Parathyroid adenoma (tissue), 2 donors: ENCODE measurements at regions not wholly inside any gene's neighbourhood (a gene's known extent, or its start where the extent isn't known, plus 50 kb on each side); places are given as distances from the start of the nearest gene placed in this dataset.

Experiments used
- H2AFZ ChIP-seq: fragments of 300-600 bp; sonication (generic); one replicate; pipeline ENCODE4 v1.7.0; 2017; ENCODE audit warnings: antibody characterized with exemption, mild to moderate bottlenecking
- H3K27ac ChIP-seq: fragments of 300-600 bp; sonication (generic); one replicate; pipeline ENCODE4 v1.7.0; 2017
- H3K27me3 ChIP-seq: fragments of 300-600 bp; sonication (generic); one replicate; pipeline ENCODE4 v1.7.0; 2017; ENCODE audit warnings: low read length; ENCODE audit not compliant: control insufficient read depth, insufficient read depth
- H3K36me3 ChIP-seq: fragments of 300-600 bp; sonication (generic); one replicate; pipeline ENCODE4 v1.7.0; 2017; ENCODE audit warnings: low read length; ENCODE audit not compliant: control insufficient read depth, insufficient read depth
- H3K4me1 ChIP-seq: fragments of 300-600 bp; sonication (generic); one replicate; pipeline ENCODE4 v1.7.0; 2017; ENCODE audit warnings: control low read depth
- H3K4me2 ChIP-seq: fragments of 300-600 bp; sonication (generic); one replicate; pipeline ENCODE4 v1.7.0; 2017; ENCODE audit warnings: low read length
- H3K4me3 ChIP-seq: fragments of 300-600 bp; sonication (generic); one replicate; pipeline ENCODE4 v1.7.0; 2017; ENCODE audit warnings: low read depth, low read length
- H3K79me2 ChIP-seq: fragments of 300-600 bp; sonication (generic); one replicate; pipeline ENCODE4 v1.7.0; 2017; ENCODE audit warnings: control low read depth
- H3K9ac ChIP-seq: fragments of 300-600 bp; sonication (generic); one replicate; pipeline ENCODE4 v1.7.0; 2017; ENCODE audit warnings: mild to moderate bottlenecking
- H3K9me3 ChIP-seq: fragments of 300-600 bp; sonication (generic); one replicate; pipeline ENCODE4 v1.7.0; 2017; ENCODE audit warnings: low read length; ENCODE audit not compliant: control insufficient read depth
- TF ChIP-seq, protein P1 (sequence below): fragments of 300-600 bp; sonication (generic); IDR thresholded peaks from one replicate; pipeline ENCODE4 v1.7.0; 2017; ENCODE audit warnings: antibody characterized with exemption, mild to moderate bottlenecking
- donor health status: primary hyperparathyroidism.

DNA sequence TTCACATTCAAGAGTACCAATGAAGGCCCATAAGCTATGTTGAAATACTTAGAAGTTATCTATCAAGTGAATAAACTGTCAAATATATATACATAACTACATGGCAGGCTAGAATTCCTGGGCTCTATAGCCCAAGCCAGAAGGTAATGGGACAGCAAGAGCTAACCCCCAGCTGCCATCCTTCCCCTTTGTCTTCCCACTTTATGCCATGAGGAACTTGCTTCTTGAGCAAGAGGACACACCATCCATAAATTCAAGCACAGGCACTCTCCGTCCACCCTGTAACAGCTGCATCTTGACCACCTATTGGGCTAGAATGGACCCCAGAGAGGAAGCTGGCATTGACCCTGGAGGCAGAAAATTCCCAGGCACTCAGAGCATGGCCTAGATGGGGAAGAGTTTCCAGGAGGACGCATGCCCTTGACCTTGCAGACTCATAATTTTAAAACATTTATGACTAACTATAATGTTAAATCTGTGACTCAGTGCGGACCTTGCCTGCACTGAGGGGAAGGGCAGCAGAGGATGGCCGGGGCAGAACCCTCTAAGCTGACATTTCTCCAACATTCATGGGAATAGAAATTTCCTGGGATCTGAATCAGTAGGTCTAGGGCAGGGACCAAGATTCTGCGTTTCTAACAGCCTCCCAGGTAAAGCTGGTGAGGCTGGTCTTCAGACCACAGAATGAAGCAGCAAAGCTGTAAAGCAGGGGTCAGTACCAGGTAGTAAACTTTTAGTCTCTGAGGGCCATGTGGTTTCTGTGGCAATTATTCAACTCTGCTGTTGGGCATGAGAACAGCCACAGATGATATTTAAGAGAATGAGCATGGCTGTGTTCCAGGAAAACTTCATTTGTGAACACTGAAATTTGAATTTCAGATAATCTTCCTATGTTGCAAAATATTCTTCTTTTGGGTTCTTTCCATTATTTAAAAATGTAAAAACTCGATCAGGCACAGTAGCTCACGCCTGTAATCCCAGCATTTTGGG is 71.4 kb upstream of the CLDN10 start:
- H3K27me3 ChIP-seq, result no peaks in the 10 kb centered on the region
- H3K4me1 ChIP-seq, result peaks cover 5% of the 10 kb centered on the region
- no peak overlapping the region for H3K4me3 ChIP-seq
- no peak overlapping the region for H2AFZ ChIP-seq
- H3K9me3 ChIP-seq, result no peaks in the 10 kb centered on the region
- H3K36me3 ChIP-seq, result no peaks in the 10 kb centered on the region
- no peaks in the 10 kb centered on the region for H3K79me2 ChIP-seq
- H3K27ac ChIP-seq, result no peak overlapping the region
- H3K9ac ChIP-seq, result no peak overlapping the region
- TF ChIP-seq, protein P1, sequence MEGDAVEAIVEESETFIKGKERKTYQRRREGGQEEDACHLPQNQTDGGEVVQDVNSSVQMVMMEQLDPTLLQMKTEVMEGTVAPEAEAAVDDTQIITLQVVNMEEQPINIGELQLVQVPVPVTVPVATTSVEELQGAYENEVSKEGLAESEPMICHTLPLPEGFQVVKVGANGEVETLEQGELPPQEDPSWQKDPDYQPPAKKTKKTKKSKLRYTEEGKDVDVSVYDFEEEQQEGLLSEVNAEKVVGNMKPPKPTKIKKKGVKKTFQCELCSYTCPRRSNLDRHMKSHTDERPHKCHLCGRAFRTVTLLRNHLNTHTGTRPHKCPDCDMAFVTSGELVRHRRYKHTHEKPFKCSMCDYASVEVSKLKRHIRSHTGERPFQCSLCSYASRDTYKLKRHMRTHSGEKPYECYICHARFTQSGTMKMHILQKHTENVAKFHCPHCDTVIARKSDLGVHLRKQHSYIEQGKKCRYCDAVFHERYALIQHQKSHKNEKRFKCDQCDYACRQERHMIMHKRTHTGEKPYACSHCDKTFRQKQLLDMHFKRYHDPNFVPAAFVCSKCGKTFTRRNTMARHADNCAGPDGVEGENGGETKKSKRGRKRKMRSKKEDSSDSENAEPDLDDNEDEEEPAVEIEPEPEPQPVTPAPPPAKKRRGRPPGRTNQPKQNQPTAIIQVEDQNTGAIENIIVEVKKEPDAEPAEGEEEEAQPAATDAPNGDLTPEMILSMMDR, result no peak
- H3K4me2 ChIP-seq, result no peak overlapping the region

DNA sequence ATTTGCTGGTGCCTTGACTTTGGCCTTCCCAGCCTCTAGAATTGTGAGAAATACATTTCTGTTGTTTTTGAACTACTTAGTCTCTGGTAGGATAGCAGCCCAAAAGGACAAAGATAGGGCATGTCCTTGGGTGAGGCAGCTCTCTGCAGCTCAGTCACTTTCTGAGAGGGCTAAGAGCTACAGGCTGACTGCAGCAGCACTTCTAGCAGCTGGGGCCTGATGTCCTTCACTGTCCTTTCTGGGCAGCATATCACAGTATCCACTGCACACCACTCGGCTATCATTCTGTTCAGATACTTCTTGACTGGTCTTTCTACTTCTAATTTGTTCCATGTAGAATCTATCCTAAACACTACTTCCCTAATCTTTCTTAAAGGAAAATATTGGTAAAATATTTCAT is 68.5 kb upstream of the CLDN10 start:
- H3K9me3 ChIP-seq, result no peaks in the 10 kb centered on the region
- H3K4me3 ChIP-seq, result no peak overlapping the region
- TF ChIP-seq, protein P1, result no peak
- no peaks in the 10 kb centered on the region for H3K27me3 ChIP-seq
- no peak overlapping the region for H3K9ac ChIP-seq
- no peak overlapping the region for H3K27ac ChIP-seq
- H2AFZ ChIP-seq, result no peak overlapping the region
- peaks cover 3% of the 10 kb centered on the region for H3K4me1 ChIP-seq
- H3K36me3 ChIP-seq, result no peaks in the 10 kb centered on the region
- no peaks in the 10 kb centered on the region for H3K79me2 ChIP-seq
- H3K4me2 ChIP-seq, result no peak overlapping the region

DNA sequence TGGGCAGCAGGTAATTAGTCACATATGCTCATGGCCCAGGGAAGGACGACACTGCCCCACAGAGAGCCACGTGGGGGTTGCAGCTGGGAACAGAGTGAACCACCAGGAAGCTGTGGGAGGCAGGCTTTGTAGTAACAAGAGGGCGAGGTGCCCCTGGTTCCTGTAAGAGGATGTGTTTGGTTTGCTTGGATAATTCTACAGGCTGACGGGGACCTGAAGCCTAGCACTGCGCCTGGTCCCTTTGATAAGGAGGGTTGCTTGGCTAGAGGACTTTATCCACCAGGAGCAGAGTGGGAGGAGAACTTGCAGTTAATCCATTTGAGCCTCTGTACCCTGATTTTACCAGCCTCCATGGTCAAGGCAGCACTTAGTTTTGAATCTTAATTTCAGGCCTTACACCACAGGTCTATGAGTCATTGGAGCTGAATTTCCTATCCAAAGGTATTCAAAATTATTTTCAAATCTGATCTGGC is 67.4 kb upstream of the CLDN10 start:
- peaks cover 3% of the 10 kb centered on the region for H3K4me1 ChIP-seq
- no peaks in the 10 kb centered on the region for H3K27me3 ChIP-seq
- peak overlapping the region; percentile 11 for H3K4me2 ChIP-seq
- H2AFZ ChIP-seq, result no peak overlapping the region
- no peak overlapping the region for H3K9ac ChIP-seq
- TF ChIP-seq, protein P1, result no peak
- H3K27ac ChIP-seq, result peak overlapping the region; percentile 75
- H3K4me3 ChIP-seq, result no peak overlapping the region
- H3K9me3 ChIP-seq, result no peaks in the 10 kb centered on the region
- no peaks in the 10 kb centered on the region for H3K36me3 ChIP-seq
- no peaks in the 10 kb centered on the region for H3K79me2 ChIP-seq

DNA sequence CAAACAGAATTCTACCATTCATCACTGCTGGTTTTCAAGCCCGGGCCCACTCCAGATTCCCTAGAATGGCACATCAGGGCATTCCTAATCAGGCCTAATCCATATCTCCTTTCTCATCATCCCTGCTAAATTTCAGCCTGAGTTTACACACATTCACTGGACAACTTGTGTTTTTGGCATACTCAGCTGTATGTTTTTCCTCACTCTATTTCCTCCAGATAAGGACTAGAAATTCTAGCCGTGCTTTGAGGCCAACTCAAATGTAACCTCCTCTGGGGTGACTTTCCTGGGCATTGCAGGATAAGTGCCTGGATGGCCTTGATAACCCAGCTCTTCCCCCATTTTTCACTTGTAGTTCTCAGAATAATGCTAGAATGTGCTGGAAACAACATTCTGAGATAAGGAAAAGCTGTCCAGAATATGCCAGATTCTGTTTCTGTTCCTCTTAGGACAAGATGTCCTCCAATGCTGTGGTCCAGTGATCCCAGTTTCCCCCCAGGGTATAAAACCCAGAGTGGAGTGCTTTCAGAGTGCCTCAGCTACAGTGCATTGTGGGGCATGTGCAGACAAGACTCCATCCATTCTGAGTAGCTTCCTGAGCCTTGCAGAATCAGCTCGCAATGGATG is 66.9 kb upstream of the CLDN10 start:
- H3K4me1 ChIP-seq, result peaks cover 3% of the 10 kb centered on the region
- no peak overlapping the region for H3K9ac ChIP-seq
- H3K9me3 ChIP-seq, result no peaks in the 10 kb centered on the region
- H3K79me2 ChIP-seq, result no peaks in the 10 kb centered on the region
- H3K27me3 ChIP-seq, result no peaks in the 10 kb centered on the region
- peak overlapping the region; percentile 75 for H3K27ac ChIP-seq
- H3K4me2 ChIP-seq, result peak overlapping the region; percentile 45
- TF ChIP-seq, protein P1, result no peak
- H3K36me3 ChIP-seq, result no peaks in the 10 kb centered on the region
- H3K4me3 ChIP-seq, result no peak overlapping the region
- H2AFZ ChIP-seq, result peak overlapping the region; percentile 58
